GM23338 (cell line): ENCODE measurements at regions not wholly inside any gene's neighbourhood (a gene's known extent, or its start where the extent isn't known, plus 50 kb on each side); places are given as distances from the start of the nearest gene placed in this dataset.

Source experiments
- ATAC-seq: fragments of 200-7000 bp; cut with Tn5 transposase; 3 replicates; pipeline ENCODE4 v1.9.1; 2020
- DNase-seq: peaks from one replicate; pipeline ENCODE4 v3.0.0-alpha.2; 2015; ENCODE audit warnings: low spot score
- H2AFZ ChIP-seq: fragments of 200-600 bp; sonication (generic); 2 replicates; pipeline ENCODE4 v1.8.0; 2016; ENCODE audit warnings: antibody characterized with exemption, mild to moderate bottlenecking, moderate library complexity
- H3F3A ChIP-seq: fragments of 200-600 bp; sonication (generic); replicated peaks from 2 replicates; pipeline ENCODE4 v1.8.0; 2017; ENCODE audit warnings: antibody characterized with exemption, mixed run types, low read depth
- H3K27ac ChIP-seq: fragments of 200-600 bp; sonication (generic); 2 replicates; pipeline ENCODE4 v1.6.1; 2016; ENCODE audit warnings: low read depth
- H3K27me3 ChIP-seq: fragments of 200-600 bp; sonication (generic); 2 replicates; pipeline ENCODE4 v1.8.0; 2016; ENCODE audit warnings: mild to moderate bottlenecking, mixed run types, moderate library complexity; ENCODE audit not compliant: insufficient read depth
- H3K36me3 ChIP-seq: fragments of 200-600 bp; sonication (generic); 2 replicates; pipeline ENCODE4 v1.8.0; 2016; ENCODE audit warnings: mild to moderate bottlenecking; ENCODE audit not compliant: insufficient read depth
- H3K4me1 ChIP-seq: fragments of 200-600 bp; sonication (generic); 2 replicates; pipeline ENCODE4 v1.8.0; 2016; ENCODE audit warnings: mild to moderate bottlenecking, moderate library complexity; ENCODE audit not compliant: insufficient read depth
- H3K4me2 ChIP-seq: fragments of 200-600 bp; sonication (generic); 2 replicates; pipeline ENCODE4 v1.7.1; 2017; ENCODE audit warnings: mixed run types
- H3K4me3 ChIP-seq: fragments of 200-600 bp; sonication (generic); 2 replicates; pipeline ENCODE4 v1.6.1; 2016; ENCODE audit warnings: mixed run types
- H3K79me2 ChIP-seq: fragments of 200-600 bp; sonication (generic); replicated peaks from 2 replicates; pipeline ENCODE4 v1.8.0; 2017; ENCODE audit warnings: mild to moderate bottlenecking; ENCODE audit not compliant: insufficient read depth
- H3K9me2 ChIP-seq: fragments of 200-600 bp; sonication (generic); 2 replicates; pipeline ENCODE4 v1.8.0; 2017; ENCODE audit not compliant: insufficient read depth
- H4K20me1 ChIP-seq: fragments of 200-600 bp; sonication (generic); replicated peaks from 2 replicates; pipeline ENCODE4 v1.8.0; 2017; ENCODE audit warnings: mild to moderate bottlenecking; ENCODE audit not compliant: insufficient read depth
- H3K27ac Mint-ChIP-seq: 2 replicates; pipeline ENCODE4 v1.8.0; 2020; ENCODE audit warnings: inconsistent platforms, mild to moderate bottlenecking, moderate library complexity, mixed read lengths
- H3K27me3 Mint-ChIP-seq: 3 replicates; pipeline ENCODE4 v1.8.0; 2022; ENCODE audit warnings: low read depth, mild to moderate bottlenecking, moderate library complexity, mixed read lengths, inconsistent platforms; ENCODE audit not compliant: insufficient read depth, poor library complexity
- H3K36me3 Mint-ChIP-seq: 3 replicates; pipeline ENCODE4 v1.8.0; 2021; ENCODE audit warnings: low read depth, mild to moderate bottlenecking, inconsistent platforms, moderate library complexity, mixed read lengths
- H3K4me1 Mint-ChIP-seq: 3 replicates; pipeline ENCODE4 v1.8.0; 2020; ENCODE audit warnings: mild to moderate bottlenecking, inconsistent platforms, mixed read lengths
- H3K4me3 Mint-ChIP-seq: 3 replicates; pipeline ENCODE4 v1.8.0; 2021; ENCODE audit warnings: moderate library complexity, mild to moderate bottlenecking, inconsistent platforms, mixed read lengths
- H3K9me3 Mint-ChIP-seq: 3 replicates; pipeline ENCODE4 v1.8.0; 2020; ENCODE audit warnings: moderate library complexity, mild to moderate bottlenecking, inconsistent platforms, mixed read lengths
- CREB1 ChIP-seq: fragments of 250-450 bp; sonication (Bioruptor Pico); IDR thresholded peaks from 2 replicates; pipeline ENCODE4 v1.5.0; 2020; ENCODE audit warnings: low read depth, mild to moderate bottlenecking, moderate library complexity
- ETS1 ChIP-seq: IDR thresholded peaks from 2 replicates; pipeline ENCODE4 v1.6.1; 2016; ENCODE audit warnings: antibody characterized with exemption
- EZH2 ChIP-seq: fragments of 200-600 bp; sonication (generic); IDR thresholded peaks from one replicate; pipeline ENCODE4 v1.8.0; 2017; ENCODE audit warnings: antibody characterized with exemption, mild to moderate bottlenecking, low read depth; ENCODE audit not compliant: unreplicated experiment
- JUNB ChIP-seq: IDR thresholded peaks from one replicate; pipeline ENCODE4 v1.6.1; 2016; ENCODE audit warnings: antibody characterized with exemption; ENCODE audit not compliant: unreplicated experiment
- REST ChIP-seq: IDR thresholded peaks from one replicate; pipeline ENCODE4 v1.6.1; 2018; ENCODE audit warnings: antibody characterized with exemption; ENCODE audit not compliant: unreplicated experiment
- STAT1 ChIP-seq: IDR thresholded peaks from one replicate; pipeline ENCODE4 v1.6.1; 2016; ENCODE audit warnings: antibody characterized with exemption; ENCODE audit not compliant: unreplicated experiment
- ZNF331 ChIP-seq: fragments of 250-450 bp; sonication (Bioruptor Pico); IDR thresholded peaks from 2 replicates; pipeline ENCODE4 v1.5.0; 2020; ENCODE audit warnings: low read depth, mild to moderate bottlenecking, moderate library complexity

GRCh38 chr1:221394011-221394544 is 347.8 kb downstream of the DUSP10 start:
- Histone ChIP-seq H3K79me2 (no peaks in the 10 kb centered on the region), H3K4me1 (no peaks in the 10 kb centered on the region), H3K9me2 (peaks cover 28% of the 10 kb centered on the region), H4K20me1 (no peaks in the 10 kb centered on the region), H3K27ac (no peak overlapping the region), H3F3A (no peaks in the 10 kb centered on the region), H3K27me3 (no peaks in the 10 kb centered on the region), H3K4me2 (no peak overlapping the region), H3K4me3 (no peak overlapping the region), H3K36me3 (no peaks in the 10 kb centered on the region), H2AFZ (no peak overlapping the region)
- DNase-seq = no peak
- Mint-ChIP-seq H3K4me1 (peaks cover 5% of the 10 kb centered on the region), H3K4me3 (no peak overlapping the region), H3K9me3 (peaks cover 9% of the 10 kb centered on the region), H3K27me3 (no peaks in the 10 kb centered on the region), H3K36me3 (peaks cover 6% of the 10 kb centered on the region; the same call in 2 of the 3 replicates), H3K27ac (no peak overlapping the region)
- no peak for ATAC-seq
- no peak for TF ChIP-seq REST
- no peak for TF ChIP-seq EZH2
- TF ChIP-seq JUNB = no peak
- no peak for TF ChIP-seq ETS1
- no peak for TF ChIP-seq STAT1

GRCh38 chr1:221396526-221396925 is 345.4 kb downstream of the DUSP10 start:
- no peak overlapping the region for H3K4me2 ChIP-seq
- no peak overlapping the region for H3K27ac ChIP-seq
- no peaks in the 10 kb centered on the region for H3K4me1 ChIP-seq
- no peak for DNase-seq
- H3K36me3 ChIP-seq = no peaks in the 10 kb centered on the region
- H3K9me2 ChIP-seq = peaks cover 24% of the 10 kb centered on the region
- H3K36me3 Mint-ChIP-seq = no peaks in the 10 kb centered on the region
- no peaks in the 10 kb centered on the region for H4K20me1 ChIP-seq
- H3K79me2 ChIP-seq = no peaks in the 10 kb centered on the region
- no peak overlapping the region for H2AFZ ChIP-seq
- H3K4me3 ChIP-seq = no peak overlapping the region
- H3F3A ChIP-seq = no peaks in the 10 kb centered on the region
- H3K27me3 ChIP-seq = no peaks in the 10 kb centered on the region
- H3K4me1 Mint-ChIP-seq = peaks cover 5% of the 10 kb centered on the region
- H3K27ac Mint-ChIP-seq = no peak overlapping the region
- H3K27me3 Mint-ChIP-seq = no peaks in the 10 kb centered on the region
- no peak for ATAC-seq
- H3K9me3 Mint-ChIP-seq = no peaks in the 10 kb centered on the region; the same call in 1 of the 3 replicates
- H3K4me3 Mint-ChIP-seq = no peak overlapping the region
- TF ChIP-seq ZNF331 (CRISPR knock-in tag) (no peak), REST (no peak), EZH2 (no peak), JUNB (no peak), CREB1 (CRISPR knock-in tag) (no peak)
